ENCODE measurements at regions not wholly inside any gene's neighbourhood (a gene's known extent, or its start where the extent isn't known, plus 50 kb on each side); places are given as distances from the start of the nearest gene placed in this dataset.

DNA sequence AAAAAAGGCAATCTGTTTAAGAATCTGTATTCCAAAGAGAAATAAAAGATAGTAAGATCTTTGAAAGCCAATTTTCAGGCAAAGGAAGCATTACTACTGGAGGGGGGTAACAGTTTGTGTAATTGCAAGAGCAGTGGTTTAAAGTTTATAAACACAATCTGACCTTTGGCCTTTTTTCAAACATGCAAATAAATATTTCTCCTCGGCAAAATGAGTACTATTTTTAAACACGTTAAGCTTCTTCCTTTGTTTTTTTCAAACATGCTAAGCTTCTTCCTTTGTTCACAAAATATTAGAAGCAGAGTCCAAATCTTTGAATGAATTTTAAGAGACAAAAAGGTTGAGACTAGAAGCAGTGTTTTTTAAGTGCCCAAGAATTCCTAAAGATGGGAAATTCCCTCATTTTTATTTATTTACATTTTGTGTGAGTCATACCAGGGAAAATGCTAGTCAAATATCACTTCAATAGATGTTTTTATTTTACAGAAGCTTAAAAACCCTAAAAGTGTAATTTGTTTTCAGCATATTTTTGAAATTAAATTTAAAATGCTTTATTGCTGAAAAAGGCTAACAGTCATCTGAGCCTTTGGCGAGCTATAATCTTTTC lies 229.3 kb downstream of the GPR37 start:
- DNase-seq (ENCODE audit: low spot score) (no peak), ATAC-seq (no peak)
- intact Hi-C loops (cut with DNase I): no loop called here

GRCh38 chr7:124532166-124532565 lies 233.4 kb downstream of the GPR37 start:
- intact Hi-C loops (cut with DNase I): no loop called here
- DNase-seq (ENCODE audit: low spot score): no peak
- ATAC-seq: no peak

- ATAC-seq (no peak), DNase-seq (ENCODE audit: low spot score) (no peak)
- intact Hi-C loops (cut with DNase I): no loop called here
Measured at GRCh38 chr7:124516911-124517310, 248.7 kb downstream of the GPR37 start.

DNA sequence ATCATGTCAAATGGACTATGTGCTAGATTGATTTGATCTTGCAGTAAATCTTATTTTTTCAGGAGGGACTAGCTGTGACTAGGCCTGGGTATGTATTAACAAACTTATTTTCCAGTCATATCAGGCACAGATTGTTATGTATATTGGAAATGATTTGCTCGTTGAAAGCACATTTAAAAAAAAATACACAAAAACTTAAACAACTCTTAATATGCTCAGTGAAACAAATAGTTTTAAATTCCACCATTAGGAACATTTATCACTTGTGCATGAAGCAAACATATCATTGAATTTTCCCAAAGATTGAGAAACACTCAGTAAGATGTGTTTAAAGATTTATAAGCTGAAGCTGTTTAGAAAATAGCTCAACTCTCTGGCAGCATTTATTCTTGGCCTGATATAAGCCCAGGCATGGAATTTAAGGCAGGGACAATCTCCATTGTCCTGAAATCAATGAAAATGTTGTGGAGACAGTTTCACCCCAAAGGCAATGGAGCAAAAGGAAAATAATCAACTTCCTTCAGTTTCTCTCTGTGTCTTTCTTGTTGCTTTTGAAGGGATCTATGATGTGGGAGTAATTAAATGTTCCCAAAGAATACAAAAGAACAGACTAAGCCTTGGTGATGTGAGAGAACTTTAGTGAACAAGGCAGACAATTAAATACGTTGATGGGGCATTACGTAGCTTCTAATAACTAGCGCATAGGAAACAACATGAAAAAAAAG lies 250.3 kb downstream of the GPR37 start:
- intact Hi-C loops (cut with DNase I): no loop called here
- no peak for DNase-seq (ENCODE audit: low spot score)
- no peak for ATAC-seq

GRCh38 chr7:124514471-124514870 lies 251.1 kb downstream of the GPR37 start:
- no peak for ATAC-seq
- intact Hi-C loops (cut with DNase I): no loop called here
- no peak for DNase-seq (ENCODE audit: low spot score)

DNA sequence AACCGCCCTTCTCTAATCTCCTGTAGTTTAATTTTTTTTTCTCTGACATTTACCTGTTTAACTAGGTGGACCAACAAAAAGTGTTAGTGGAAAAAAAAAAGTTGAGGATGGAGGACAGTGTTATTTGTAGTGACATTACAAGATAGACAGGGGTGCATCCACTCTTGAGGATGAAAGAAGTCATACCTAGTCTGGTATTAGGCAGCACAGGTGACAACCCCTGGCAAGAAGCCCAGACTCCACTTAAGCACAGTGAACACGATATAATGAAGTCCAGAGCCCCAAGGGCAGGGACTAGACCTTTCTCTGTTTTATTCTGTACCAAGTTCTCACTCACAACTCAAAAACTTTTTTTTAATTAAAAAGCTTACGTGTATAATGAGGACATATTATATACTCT lies 268.4 kb downstream of the GPR37 start:
- intact Hi-C loops (cut with DNase I): no loop called here
- DNase-seq (ENCODE audit: low spot score): no peak
- no peak for ATAC-seq

GRCh38 chr7:124489925-124490324 lies 275.7 kb downstream of the GPR37 start:
- DNase-seq (ENCODE audit: low spot score) (no peak), ATAC-seq (no peak)
- intact Hi-C loops (cut with DNase I): no loop called here

DNA sequence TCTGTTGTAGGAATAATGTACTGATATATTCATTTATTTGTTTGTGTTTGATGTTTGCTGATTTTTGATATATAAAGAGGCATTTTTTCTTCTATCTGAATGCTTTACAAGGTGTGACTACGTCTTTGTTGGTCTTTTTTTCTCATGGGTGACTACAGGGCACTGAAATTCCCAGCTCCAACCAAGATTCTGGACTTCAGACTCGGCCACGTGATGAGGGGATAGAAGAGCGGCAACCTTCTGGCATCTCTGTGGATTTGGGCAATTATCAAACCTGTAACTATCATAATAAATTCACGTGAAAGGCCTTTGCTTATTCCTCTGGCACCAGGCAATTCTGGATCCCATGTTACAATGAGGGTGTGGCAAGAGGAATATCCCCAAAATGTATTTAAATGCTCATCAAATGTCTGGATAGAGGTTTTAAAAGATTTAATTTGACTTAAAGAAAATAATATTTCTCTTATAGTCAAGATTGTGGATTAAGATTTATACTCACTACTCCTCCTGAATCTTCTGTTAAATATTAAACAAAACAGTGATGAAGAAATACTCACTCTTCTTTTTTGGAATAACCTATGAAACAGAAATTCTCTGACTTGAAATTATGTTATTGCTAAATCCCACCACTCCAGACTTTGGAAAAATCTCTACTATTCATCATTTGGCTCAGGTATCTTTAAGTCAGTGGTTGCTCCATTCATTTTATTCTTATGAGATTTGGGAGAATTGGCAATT lies 276.3 kb downstream of the GPR37 start:
- intact Hi-C loops (cut with DNase I): no loop called here
- no peak for DNase-seq (ENCODE audit: low spot score)
- no peak for ATAC-seq

DNA sequence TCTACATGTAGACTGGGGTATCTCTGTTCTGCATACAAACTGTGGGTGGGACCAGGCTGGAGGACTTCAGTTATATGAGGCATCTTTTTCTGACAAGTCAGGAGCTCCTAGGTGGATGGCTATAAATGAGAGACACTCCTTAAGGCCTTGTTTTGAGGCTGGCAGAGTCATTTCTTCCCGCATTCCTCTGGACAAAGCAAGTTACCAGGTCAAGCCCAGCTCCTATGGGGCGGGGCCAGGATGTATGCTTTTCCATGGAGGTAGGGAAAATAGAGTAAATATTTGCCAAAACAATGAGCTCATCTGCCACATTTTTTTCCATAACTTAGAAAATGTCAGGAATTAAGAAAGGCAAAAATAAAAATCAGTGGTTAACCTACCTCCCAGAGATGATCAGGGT lies 283.4 kb downstream of the GPR37 start:
- DNase-seq (ENCODE audit: low spot score) (no peak), ATAC-seq (no peak)
- intact Hi-C loops (cut with DNase I): no loop called here

GRCh38 chr7:124480821-124481290 lies 284.7 kb downstream of the GPR37 start:
- ATAC-seq (no peak), DNase-seq (ENCODE audit: low spot score) (no peak)
- intact Hi-C loops (cut with DNase I): no loop called here

DNA sequence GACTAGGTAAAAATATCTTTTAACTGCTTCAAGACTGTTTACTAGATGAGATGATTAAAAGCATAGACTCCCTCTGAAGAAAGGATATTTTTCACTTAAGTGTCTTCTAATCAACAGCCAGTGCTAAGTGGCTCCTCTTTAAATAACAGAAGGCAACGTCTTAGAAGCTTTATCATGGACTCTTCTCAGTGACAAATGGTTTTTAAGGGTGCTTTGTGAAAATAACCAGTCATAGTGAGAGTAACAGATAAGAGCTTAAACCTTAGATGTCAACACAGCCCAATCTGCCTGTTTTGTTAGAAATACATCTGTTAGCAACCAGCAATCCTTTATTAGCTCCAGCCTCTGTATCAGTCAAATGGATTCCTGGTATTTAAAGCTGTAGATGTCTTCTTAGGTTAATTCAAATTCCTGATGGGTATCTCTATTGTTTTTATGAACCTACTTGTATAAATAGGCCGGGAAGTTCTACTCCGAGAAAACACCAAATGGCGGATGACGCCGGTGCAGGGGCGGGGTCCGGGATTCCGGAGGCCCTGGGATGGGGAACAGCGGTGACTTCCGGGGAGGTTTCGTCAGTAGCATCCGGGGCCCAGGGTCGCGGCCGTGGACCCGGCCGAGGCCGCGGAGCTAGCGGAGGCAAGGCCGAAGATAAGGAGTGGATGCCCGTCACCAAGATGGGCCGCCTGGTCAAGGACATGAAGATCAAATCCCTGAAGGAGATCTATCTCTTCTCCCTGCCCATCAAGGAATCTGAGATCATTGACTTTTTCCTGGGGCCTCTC lies 285.4 kb downstream of the GPR37 start:
- ATAC-seq (no peak), DNase-seq (ENCODE audit: low spot score) (no peak)
- intact Hi-C loops (cut with DNase I): no loop called here

DNA sequence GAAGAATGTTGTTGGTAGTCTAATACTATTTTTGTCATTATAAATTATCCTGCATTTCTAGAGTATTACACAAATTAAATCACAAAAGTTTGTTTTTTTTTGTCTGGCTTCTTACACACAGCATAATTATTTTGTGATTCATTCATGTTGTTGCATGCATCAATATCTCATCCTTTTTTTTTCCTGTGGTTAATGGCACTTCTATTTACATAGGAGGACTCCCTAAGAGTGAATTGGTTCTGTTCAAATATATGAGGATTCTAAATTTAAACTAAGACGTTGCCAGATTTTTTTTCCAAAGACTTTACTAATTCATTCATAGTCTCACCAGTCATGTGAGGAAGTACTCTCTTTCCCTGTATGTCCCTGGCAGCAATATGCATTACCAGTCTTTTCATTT lies 303.3 kb downstream of the GPR37 start:
- DNase-seq (ENCODE audit: low spot score) (no peak), ATAC-seq (no peak)
- intact Hi-C loops (cut with DNase I): no loop called here

DNA sequence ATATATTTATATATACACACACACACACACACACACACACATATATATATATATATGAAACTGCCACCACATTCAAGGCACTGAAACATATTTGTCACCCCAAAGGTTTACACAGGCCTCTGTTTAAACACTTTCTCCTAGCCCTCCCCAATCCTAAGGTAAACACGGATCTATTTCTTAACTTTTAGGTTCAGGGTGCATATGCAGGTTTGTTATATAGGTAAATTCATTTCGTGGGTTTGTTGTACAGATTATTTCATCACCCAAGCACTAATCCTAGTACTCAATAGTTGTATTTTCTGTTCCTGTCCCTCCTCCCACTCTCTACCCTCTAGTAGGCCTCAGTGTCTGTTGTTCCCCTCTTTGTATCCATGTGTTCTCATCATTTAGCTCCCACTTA lies 305.0 kb downstream of the GPR37 start:
- intact Hi-C loops (cut with DNase I): no loop called here
- DNase-seq (ENCODE audit: low spot score): no peak
- no peak for ATAC-seq

- no peak for ATAC-seq
- intact Hi-C loops (cut with DNase I): no loop called here
- DNase-seq (ENCODE audit: low spot score): no peak
Measured at GRCh38 chr7:124460056-124460450, 305.5 kb downstream of the GPR37 start.

GRCh38 chr7:124459101-124460055 lies 306.2 kb downstream of the GPR37 start:
- no peak for ATAC-seq
- no peak for DNase-seq (ENCODE audit: low spot score)
- intact Hi-C loops (cut with DNase I): no loop called here

GRCh38 chr7:124457841-124458240 lies 307.8 kb downstream of the GPR37 start:
- no peak for DNase-seq (ENCODE audit: low spot score)
- ATAC-seq: no peak
- intact Hi-C loops (cut with DNase I): no loop called here

DNA sequence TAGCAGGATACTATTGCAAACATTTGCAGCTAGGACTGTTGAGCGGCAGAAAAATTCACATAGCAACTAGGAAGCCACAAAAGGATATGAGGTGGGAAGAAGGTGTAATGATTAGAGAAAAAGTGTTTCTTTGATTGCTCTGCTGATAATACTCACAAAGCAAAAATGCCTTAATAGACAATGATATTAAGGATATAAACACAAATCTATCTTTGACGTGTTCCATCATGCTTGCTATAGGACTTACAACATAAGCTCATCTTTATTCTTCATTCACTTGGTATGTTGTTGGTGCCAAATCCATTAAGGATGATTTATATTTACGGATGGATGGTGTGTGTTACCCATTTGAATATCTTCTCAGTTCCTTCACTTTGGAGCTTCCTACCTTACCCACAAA lies 309.3 kb downstream of the GPR37 start:
- ATAC-seq (no peak), DNase-seq (ENCODE audit: low spot score) (no peak)
- intact Hi-C loops (cut with DNase I): no loop called here

- no peak for DNase-seq (ENCODE audit: low spot score)
- no peak for ATAC-seq
- intact Hi-C loops (cut with DNase I): no loop called here
Measured at GRCh38 chr7:124452186-124452585, 313.4 kb downstream of the GPR37 start.

DNA sequence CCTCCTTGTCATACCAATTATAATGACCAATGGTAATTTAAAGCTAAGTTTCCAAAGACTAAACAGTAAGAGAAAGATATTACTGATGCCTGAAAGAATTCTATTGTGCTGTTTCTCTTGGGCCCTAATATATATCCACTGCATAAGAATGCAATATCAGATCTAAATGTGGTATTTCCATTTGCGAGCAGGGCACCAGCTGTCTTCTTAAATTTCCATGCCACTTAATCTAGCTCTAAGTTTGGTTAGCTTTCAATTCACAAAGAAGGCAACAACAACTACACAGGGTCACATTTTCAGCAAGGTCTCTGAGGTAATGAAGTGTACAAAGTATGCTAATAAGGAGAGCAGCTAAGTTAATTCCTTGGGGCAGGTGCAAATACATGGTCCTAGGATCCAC lies 315.7 kb downstream of the GPR37 start:
- intact Hi-C loops (cut with DNase I): no loop called here
- ATAC-seq: no peak
- no peak for DNase-seq (ENCODE audit: low spot score)

Data from sciatic nerve (tissue), 2 donors.